ENCODE measurements at regions not wholly inside any gene's neighbourhood (a gene's known extent, or its start where the extent isn't known, plus 50 kb on each side); places are given as distances from the start of the nearest gene placed in this dataset.
"Not testable (repeated sequence)": the region's sequence is repeated elsewhere in the genome, so short reads cannot be mapped to it uniquely, and the experiment has no call there.

- H2AFZ ChIP-seq (ENCODE audit: low read depth, low read length), result no peak overlapping the region
- no peaks in the 10 kb centered on the region for H3K9me2 ChIP-seq (ENCODE audit: insufficient read depth, low read length)
- no peaks in the 10 kb centered on the region for H3K36me3 ChIP-seq (ENCODE audit: insufficient read depth, low read length)
- no peaks in the 10 kb centered on the region for H4K20me1 ChIP-seq (ENCODE audit: insufficient read depth)
- no peaks in the 10 kb centered on the region for H3F3A ChIP-seq (ENCODE audit: insufficient read depth, low read length, poor library complexity, severe bottlenecking)
- H3K4me3 ChIP-seq (ENCODE audit: low read length), result no peak overlapping the region
- no peaks in the 10 kb centered on the region for H3K9me3 ChIP-seq (ENCODE audit: low read length)
- no peaks in the 10 kb centered on the region for H3K79me2 ChIP-seq (replicated peaks; ENCODE audit: insufficient read depth, low read length)
- no peak overlapping the region for H3K27ac ChIP-seq (ENCODE audit: low read length)
- TF ChIP-seq POLR2AphosphoS5 (IDR thresholded peaks at IDR 0.05) (no peak), TAF1 (IDR thresholded peaks at IDR 0.05; ENCODE audit: low read depth) (no peak), REST (IDR thresholded peaks at IDR 0.05; ENCODE audit: borderline replicate concordance) (no peak), EZH2 (IDR thresholded peaks at IDR 0.05; ENCODE audit: borderline replicate concordance, insufficient read depth, low read length, poor library complexity, severe bottlenecking) (no peak), CTCF (IDR thresholded peaks at IDR 0.05; ENCODE audit: poor library complexity, severe bottlenecking) (no peak), RAD21 (conservative IDR thresholded peaks at IDR 0.05) (no peak), MXI1 (conservative IDR thresholded peaks at IDR 0.05; ENCODE audit: poor library complexity, severe bottlenecking) (no peak), SMC3 (conservative IDR thresholded peaks at IDR 0.05; ENCODE audit: poor library complexity) (no peak), EP300 (conservative IDR thresholded peaks at IDR 0.05; ENCODE audit: poor library complexity, severe bottlenecking) (no peak)
- H3K27me3 ChIP-seq (ENCODE audit: insufficient read depth, low read depth, low read length), result no peaks in the 10 kb centered on the region
- no peak overlapping the region for H3K4me2 ChIP-seq (ENCODE audit: low read length)
- H3K9ac ChIP-seq (ENCODE audit: low read length), result no peak overlapping the region
Observed at GRCh38 chr1:143665606-143666005, 306.2 kb downstream of the FAM72C start.

- not testable (repeated sequence) for H3K27me3 ChIP-seq (ENCODE audit: insufficient read depth, low read depth, low read length); H3K9ac ChIP-seq (ENCODE audit: low read length); H3K9me3 ChIP-seq (ENCODE audit: low read length); H3K36me3 ChIP-seq (ENCODE audit: insufficient read depth, low read length); H3K79me2 ChIP-seq (replicated peaks; ENCODE audit: insufficient read depth, low read length); H4K20me1 ChIP-seq (ENCODE audit: insufficient read depth); H3K9me2 ChIP-seq (ENCODE audit: insufficient read depth, low read length); H2AFZ ChIP-seq (ENCODE audit: low read depth, low read length); H3K27ac ChIP-seq (ENCODE audit: low read length); H3K4me2 ChIP-seq (ENCODE audit: low read length); H3F3A ChIP-seq (ENCODE audit: insufficient read depth, low read length, poor library complexity, severe bottlenecking); H3K4me3 ChIP-seq (ENCODE audit: low read length)
Observed at GRCh38 chr1:143663056-143663455, 308.7 kb downstream of the FAM72C start.

All from neural cell (in vitro differentiated cells).